ENCODE measurements at regions not wholly inside any gene's neighbourhood (a gene's known extent, or its start where the extent isn't known, plus 50 kb on each side); places are given as distances from the start of the nearest gene placed in this dataset.
"Not testable (repeated sequence)": the region's sequence is repeated elsewhere in the genome, so short reads cannot be mapped to it uniquely, and the experiment has no call there.

GRCh38 chr6:78525976-78526375 lies 341.4 kb upstream of the IRAK1BP1 start:
- DNase-seq (ENCODE audit: low read depth) = no peak
- TF ChIP-seq CTCF (IDR thresholded peaks at IDR 0.05; ENCODE audit: insufficient read depth, low read depth, low read length) = no peak
- H3K4me3 ChIP-seq (ENCODE audit: low read depth, low read length) = no peak overlapping the region

GRCh38 chr6:78526432-78526831 lies 340.9 kb upstream of the IRAK1BP1 start:
- no peak for TF ChIP-seq CTCF (IDR thresholded peaks at IDR 0.05; ENCODE audit: insufficient read depth, low read depth, low read length)
- H3K4me3 ChIP-seq (ENCODE audit: low read depth, low read length) = no peak overlapping the region
- no peak for DNase-seq (ENCODE audit: low read depth)

- DNase-seq (ENCODE audit: low read depth) = no peak
- no peak for TF ChIP-seq CTCF (IDR thresholded peaks at IDR 0.05; ENCODE audit: insufficient read depth, low read depth, low read length)
- no peak overlapping the region for H3K4me3 ChIP-seq (ENCODE audit: low read depth, low read length)
These were observed 338.4 kb upstream of the IRAK1BP1 start for GRCh38 chr6:78528926-78529325.

- H3K4me3 ChIP-seq (ENCODE audit: low read depth, low read length) = no peak overlapping the region
- TF ChIP-seq CTCF (IDR thresholded peaks at IDR 0.05; ENCODE audit: insufficient read depth, low read depth, low read length) = no peak
- DNase-seq (ENCODE audit: low read depth) = no peak
These were observed 337.1 kb upstream of the IRAK1BP1 start for GRCh38 chr6:78530208-78530607.

GRCh38 chr6:78533426-78533825 lies 333.9 kb upstream of the IRAK1BP1 start:
- no peak for TF ChIP-seq CTCF (IDR thresholded peaks at IDR 0.05; ENCODE audit: insufficient read depth, low read depth, low read length)
- DNase-seq (ENCODE audit: low read depth) = no peak
- H3K4me3 ChIP-seq (ENCODE audit: low read depth, low read length) = no peak overlapping the region

GRCh38 chr6:78533876-78534275 lies 333.5 kb upstream of the IRAK1BP1 start:
- no peak overlapping the region for H3K4me3 ChIP-seq (ENCODE audit: low read depth, low read length)
- DNase-seq (ENCODE audit: low read depth) = no peak
- no peak for TF ChIP-seq CTCF (IDR thresholded peaks at IDR 0.05; ENCODE audit: insufficient read depth, low read depth, low read length)

- no peak for DNase-seq (ENCODE audit: low read depth)
- no peak for TF ChIP-seq CTCF (IDR thresholded peaks at IDR 0.05; ENCODE audit: insufficient read depth, low read depth, low read length)
- H3K4me3 ChIP-seq (ENCODE audit: low read depth, low read length) = no peak overlapping the region
These were observed 329.3 kb upstream of the IRAK1BP1 start for GRCh38 chr6:78538002-78538401.

- DNase-seq (ENCODE audit: low read depth) = not testable (repeated sequence)
These were observed 319.7 kb upstream of the IRAK1BP1 start for GRCh38 chr6:78547636-78548035.

More at GRCh38 chr6:78547636-78548035, 319.7 kb upstream of the IRAK1BP1 start:
- not testable (repeated sequence) for H3K4me3 ChIP-seq (ENCODE audit: low read depth, low read length)
